ENCODE measurements at regions not wholly inside any gene's neighbourhood (a gene's known extent, or its start where the extent isn't known, plus 50 kb on each side); places are given as distances from the start of the nearest gene placed in this dataset.

- DNase-seq, result no peak
These were observed 540.9 kb downstream of the RNF144A start for GRCh38 chr2:7458066-7458465.

- no peak for DNase-seq
These were observed 550.7 kb downstream of the RNF144A start for GRCh38 chr2:7467782-7468447.

DNA sequence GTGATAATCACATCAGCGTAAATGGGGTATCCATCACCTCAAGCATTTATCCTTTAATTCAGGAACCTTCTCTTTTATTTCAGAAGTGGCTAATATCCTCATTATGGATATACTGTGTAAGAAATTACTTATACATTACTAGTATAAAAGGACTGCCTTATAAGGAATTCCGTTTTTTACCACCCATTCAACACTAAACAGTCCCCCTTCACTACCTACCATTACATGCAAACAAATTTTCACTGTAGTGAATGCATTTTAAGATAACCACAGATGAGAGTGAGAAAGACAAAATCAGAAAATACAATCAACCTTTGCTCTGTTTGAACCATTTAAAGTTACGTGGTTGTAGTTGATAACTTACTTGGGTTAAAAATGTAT, 551.2 kb downstream of the RNF144A start:
- DNase-seq, result no peak

DNA sequence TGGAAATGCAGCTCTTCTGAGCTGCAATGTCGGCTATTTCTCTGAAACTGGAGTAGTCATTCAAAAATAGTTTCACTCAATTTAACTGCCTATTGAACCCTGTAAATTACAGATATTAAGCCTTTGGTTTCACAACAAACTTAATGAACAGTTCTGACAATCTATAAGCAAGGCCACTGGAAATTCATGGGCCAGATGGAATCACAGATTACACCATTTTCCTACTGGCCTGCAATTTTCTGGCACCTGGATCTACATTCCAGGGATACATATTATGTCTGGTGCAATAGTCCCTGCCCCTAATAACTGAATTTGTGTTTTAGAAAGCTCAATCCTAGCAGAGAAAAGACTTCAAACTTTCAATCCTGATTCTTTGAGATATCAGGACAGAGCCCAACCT, 551.7 kb downstream of the RNF144A start:
- DNase-seq, result no peak

GRCh38 chr2:7471185-7471584, 554.0 kb downstream of the RNF144A start:
- no peak for DNase-seq

- no peak for DNase-seq
These were observed 555.3 kb downstream of the RNF144A start for GRCh38 chr2:7472465-7472864.

DNA sequence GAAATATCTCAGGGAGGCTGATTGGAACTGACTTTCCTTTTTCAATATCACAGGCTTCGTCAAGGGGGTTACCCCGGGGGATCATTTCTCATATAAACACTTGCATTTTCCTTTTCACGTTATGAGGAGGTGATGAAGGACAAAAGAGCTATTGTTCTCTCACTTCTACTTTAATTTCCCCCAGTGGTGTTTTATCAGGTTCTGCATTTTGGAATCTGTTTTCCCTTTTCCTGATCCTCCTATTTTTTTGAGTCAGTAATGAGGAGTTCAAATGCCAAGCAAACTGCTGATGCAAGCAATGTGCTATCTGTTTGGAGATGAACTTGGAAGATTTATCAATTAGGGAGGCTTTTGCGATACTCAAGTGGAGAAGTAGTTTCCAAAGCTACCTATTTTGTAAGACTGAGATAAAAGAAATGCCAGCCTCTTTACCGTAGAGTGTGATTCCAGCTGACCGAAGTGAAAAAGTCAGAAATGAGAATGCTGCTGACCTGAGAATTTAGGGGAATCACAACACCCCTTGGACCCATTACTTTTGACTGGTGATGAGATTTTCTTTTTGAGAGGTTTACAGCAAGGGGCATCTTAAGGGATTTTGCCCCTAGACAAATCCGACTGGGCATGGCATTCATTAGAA, 556.0 kb downstream of the RNF144A start:
- DNase-seq, result no peak

DNA sequence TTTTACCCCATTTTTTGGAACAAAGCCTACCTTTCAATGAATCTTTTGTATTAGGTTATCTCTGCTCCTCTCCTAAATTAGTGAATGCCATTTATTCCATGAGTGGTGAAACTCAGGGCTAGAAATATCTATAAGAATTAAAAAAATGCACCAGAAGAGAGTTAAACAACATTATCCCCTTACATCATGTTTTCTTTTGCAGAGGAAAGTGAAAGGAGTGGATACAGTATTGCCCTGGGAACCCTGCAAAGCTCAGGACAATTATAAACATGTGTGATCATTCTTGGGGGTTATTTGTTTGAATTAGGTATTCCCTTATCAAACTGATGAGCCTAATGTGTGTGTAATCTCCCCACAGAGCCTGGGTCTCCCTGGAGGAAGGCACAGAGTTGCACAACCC, 559.2 kb downstream of the RNF144A start:
- DNase-seq, result no peak

DNA sequence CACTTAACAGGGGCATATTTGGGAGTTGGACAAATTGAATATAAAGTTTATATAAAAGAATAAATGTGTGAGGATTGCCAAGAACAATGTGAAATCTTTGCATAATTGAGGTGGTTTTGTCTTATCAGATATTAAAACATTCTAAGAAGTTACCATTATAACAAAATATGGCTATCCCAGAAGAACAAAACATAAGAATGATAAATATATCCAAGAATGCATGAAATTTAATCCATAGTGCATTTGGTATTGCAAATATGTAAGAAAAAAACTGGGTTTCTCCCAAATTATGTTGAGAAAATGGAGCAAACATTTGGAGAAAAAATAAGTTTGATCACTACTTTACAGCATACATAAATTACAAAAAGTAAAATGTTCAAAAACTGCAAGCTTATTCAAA, 562.4 kb downstream of the RNF144A start:
- no peak for DNase-seq

DNA sequence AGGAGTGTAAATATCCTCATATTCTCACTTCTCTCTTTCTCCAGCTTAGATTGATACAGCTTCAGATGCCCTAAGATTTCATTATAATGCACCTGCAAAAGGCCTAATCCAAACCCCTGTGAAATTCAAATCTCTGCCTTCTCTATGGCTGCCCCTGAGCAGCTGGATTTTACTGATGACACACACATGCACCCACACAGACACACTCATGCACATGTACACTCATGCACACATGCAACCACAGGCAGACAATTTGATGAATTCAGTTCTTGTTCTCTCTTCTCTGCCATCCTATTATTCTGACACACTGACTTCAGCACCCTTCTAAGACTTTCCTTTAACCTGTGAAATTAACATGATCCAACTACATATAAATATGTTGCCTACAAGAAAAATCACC, 563.2 kb downstream of the RNF144A start:
- no peak for DNase-seq

GRCh38 chr2:7490672-7491071, 573.5 kb downstream of the RNF144A start:
- no peak for DNase-seq

DNA sequence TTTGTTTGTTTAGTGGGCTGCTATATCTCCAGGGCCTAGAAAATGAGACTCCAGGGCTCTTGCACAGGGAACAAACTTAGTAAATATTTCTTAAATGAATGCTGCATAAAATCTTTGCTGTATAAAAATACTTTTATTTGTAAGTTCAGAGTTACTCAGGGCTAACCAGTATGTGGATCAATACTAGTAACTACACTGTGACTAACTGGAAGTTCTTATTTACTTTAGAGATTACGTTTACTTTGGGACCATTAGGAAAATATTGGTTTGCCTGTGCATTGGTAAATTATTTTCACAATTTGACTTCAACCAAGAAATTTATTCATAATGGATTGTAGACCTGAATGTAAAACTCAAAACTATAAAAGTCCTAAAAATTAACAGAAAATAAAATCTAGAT, 575.5 kb downstream of the RNF144A start:
- no peak for DNase-seq

- no peak for DNase-seq
These were observed 580.0 kb downstream of the RNF144A start for GRCh38 chr2:7497178-7497577.

- DNase-seq, result no peak
These were observed 581.8 kb downstream of the RNF144A start for GRCh38 chr2:7499018-7499417.

DNA sequence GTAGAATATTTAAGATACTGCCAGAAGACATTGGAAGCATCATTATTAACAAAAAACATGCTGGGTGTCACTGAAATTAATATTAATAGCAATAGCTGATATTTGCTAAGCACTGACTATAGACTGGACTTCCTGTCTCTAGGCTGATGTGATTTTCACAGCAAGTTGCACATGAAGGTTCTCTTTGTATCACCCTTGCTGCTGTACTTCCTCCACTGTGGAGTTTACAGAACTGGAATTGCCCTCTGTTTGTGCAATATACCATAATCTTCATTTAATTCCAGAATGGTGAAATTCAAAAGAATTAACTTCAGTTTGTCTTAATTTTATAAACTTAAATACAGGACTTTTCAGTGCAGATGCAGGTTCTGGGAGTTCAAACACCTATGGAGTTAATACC, 585.1 kb downstream of the RNF144A start:
- no peak for DNase-seq

- no peak for DNase-seq
These were observed 591.2 kb downstream of the RNF144A start for GRCh38 chr2:7508296-7508943.

DNA sequence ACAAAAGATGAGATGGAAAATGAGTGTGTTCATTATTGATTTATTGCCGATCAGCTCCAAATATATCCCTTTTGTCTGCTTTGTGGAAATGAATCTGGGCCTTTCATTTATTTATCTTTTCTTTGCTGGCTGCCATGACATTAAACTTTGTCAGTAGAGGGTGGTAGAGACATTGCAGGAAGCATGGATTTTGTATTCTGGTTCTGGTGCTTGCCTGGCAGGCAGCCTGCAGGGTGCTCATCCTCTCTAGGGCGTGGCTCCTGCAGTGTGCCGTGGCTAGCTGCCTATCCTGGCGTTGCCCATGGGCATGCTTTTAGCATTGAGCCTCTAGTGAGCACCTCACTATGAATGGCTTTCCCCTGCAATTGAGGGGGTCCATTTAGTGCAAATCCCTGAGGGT, 593.1 kb downstream of the RNF144A start:
- DNase-seq, result no peak

GRCh38 chr2:7513834-7514233, 596.6 kb downstream of the RNF144A start:
- DNase-seq, result no peak

GRCh38 chr2:7515327-7515726, 598.1 kb downstream of the RNF144A start:
- DNase-seq, result no peak

- no peak for DNase-seq
These were observed 599.4 kb downstream of the RNF144A start for GRCh38 chr2:7516484-7517063.

DNA sequence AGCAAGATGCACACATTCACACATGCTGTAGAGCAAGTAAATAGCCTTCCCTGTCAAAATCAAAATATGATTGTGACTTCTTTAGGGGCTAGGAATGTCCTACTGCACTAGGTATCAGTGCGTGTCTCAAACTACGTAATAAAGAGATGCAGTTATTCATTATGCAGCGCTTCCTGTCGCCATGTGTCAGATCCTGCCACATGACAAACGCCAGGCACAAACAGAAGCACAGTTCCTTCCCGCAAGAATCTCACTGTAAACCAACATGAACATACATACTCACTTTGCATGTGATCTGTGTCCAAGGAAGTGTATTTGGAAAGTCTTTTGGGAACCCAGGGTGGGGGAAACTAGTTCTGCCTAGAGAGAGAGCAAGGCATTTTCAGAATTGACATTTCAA, 599.9 kb downstream of the RNF144A start:
- no peak for DNase-seq

GRCh38 chr2:7517851-7518250, 600.6 kb downstream of the RNF144A start:
- DNase-seq, result no peak

Measured in hypothalamus (tissue), 51 donors.